Vagina (tissue), 2 donors: ENCODE measurements at regions not wholly inside any gene's neighbourhood (a gene's known extent, or its start where the extent isn't known, plus 50 kb on each side); places are given as distances from the start of the nearest gene placed in this dataset.
"Not testable (repeated sequence)": the region's sequence is repeated elsewhere in the genome, so short reads cannot be mapped to it uniquely, and the experiment has no call there.

Experiments
- DNase-seq, 2 donors: peaks; one replicate each; pipeline ENCODE4 v3.0.0-alpha.2; 2017; ENCODE audit errors: extremely low spot score in 2 of 2
- H3K27ac ChIP-seq: fragments of 200-600 bp; sonication (generic); one replicate; pipeline ENCODE4 v1.5.1; 2019
- H3K27me3 ChIP-seq: fragments of 200-600 bp; sonication (generic); one replicate; pipeline ENCODE4 v1.5.1; 2019
- H3K36me3 ChIP-seq, 2 donors: fragments of 200-600 bp; sonication (generic); one replicate each; pipeline ENCODE4 v1.5.1; 2017 to 2019
- H3K4me1 ChIP-seq: fragments of 200-600 bp; sonication (generic); one replicate; pipeline ENCODE4 v1.5.1; 2019
- H3K4me3 ChIP-seq, 2 donors: fragments of 200-600 bp; sonication (generic); 1 replicate in 1 of 2; 2 replicates in 1 of 2; pipeline ENCODE4 v1.5.1; 2016 to 2019
- H3K9me3 ChIP-seq: fragments of 200-600 bp; sonication (generic); one replicate; pipeline ENCODE4 v1.5.1; 2019
- CTCF ChIP-seq, 3 experiments: fragments of 450-650 bp in 2 of 3; fragments of 200-600 bp in 1 of 3; sonication (generic) in 1 of 3; IDR thresholded peaks; one replicate each; pipeline ENCODE4 v1.5.1; 2017 to 2019; ENCODE audit warnings: antibody characterized with exemption in 3 of 3, mild to moderate bottlenecking in 2 of 3, moderate library complexity in 2 of 3
- POLR2A ChIP-seq, 2 donors: fragments of 450-650 bp; IDR thresholded peaks; one replicate each; pipeline ENCODE4 v1.6.1; 2017; ENCODE audit warnings: antibody characterized with exemption in 2 of 2, mild to moderate bottlenecking in 2 of 2, moderate library complexity in 2 of 2
- POLR2AphosphoS5 ChIP-seq, 2 donors: sonication (generic); formaldehyde crosslinking; IDR thresholded peaks; one replicate each; pipeline ENCODE4 v1.9.0; 2017; ENCODE audit warnings: antibody characterized with exemption in 2 of 2, mild to moderate bottlenecking in 2 of 2, low read depth in 1 of 2; ENCODE audit not compliant: insufficient read depth in 1 of 2
- intact Hi-C: fragments of 100-400 bp; cut with DNase I; formaldehyde crosslinking; loops from one replicate; pipeline ENCODE4 v1.15.1; 2023

GRCh38 chr12:60227916-60228315, 632.1 kb downstream of the SLC16A7 start:
- intact Hi-C loops = no loop called here
- no peak for DNase-seq
- Histone ChIP-seq H3K4me1 (no peaks in the 10 kb centered on the region), H3K4me3 (no peak overlapping the region), H3K27me3 (no peaks in the 10 kb centered on the region), H3K9me3 (no peaks in the 10 kb centered on the region), H3K27ac (no peak overlapping the region), H3K36me3 (no peaks in the 10 kb centered on the region)
- TF ChIP-seq POLR2AphosphoS5 (IDR thresholded peaks at IDR 0.05; ENCODE audit: insufficient read depth in 1 of 2, low read depth in 1 of 2) = no peak
- no peak for TF ChIP-seq CTCF (IDR thresholded peaks at IDR 0.05)
- TF ChIP-seq POLR2A (IDR thresholded peaks at IDR 0.05) = no peak

GRCh38 chr12:60230056-60230455, 634.2 kb downstream of the SLC16A7 start:
- Histone ChIP-seq H3K27ac (no peak overlapping the region), H3K4me3 (no peak overlapping the region), H3K27me3 (no peaks in the 10 kb centered on the region), H3K36me3 (no peaks in the 10 kb centered on the region), H3K4me1 (no peaks in the 10 kb centered on the region), H3K9me3 (no peaks in the 10 kb centered on the region)
- TF ChIP-seq CTCF (IDR thresholded peaks at IDR 0.05) (no peak), POLR2A (IDR thresholded peaks at IDR 0.05) (no peak), POLR2AphosphoS5 (IDR thresholded peaks at IDR 0.05; ENCODE audit: insufficient read depth in 1 of 2, low read depth in 1 of 2) (no peak)
- intact Hi-C loops = no loop called here
- no peak for DNase-seq

GRCh38 chr12:60231303-60231702, 635.5 kb downstream of the SLC16A7 start:
- Histone ChIP-seq H3K36me3 (no peaks in the 10 kb centered on the region), H3K27me3 (no peaks in the 10 kb centered on the region), H3K4me3 (no peak overlapping the region), H3K4me1 (no peaks in the 10 kb centered on the region), H3K9me3 (no peaks in the 10 kb centered on the region), H3K27ac (no peak overlapping the region)
- no peak for DNase-seq
- no peak for TF ChIP-seq CTCF (IDR thresholded peaks at IDR 0.05)
- TF ChIP-seq POLR2AphosphoS5 (IDR thresholded peaks at IDR 0.05; ENCODE audit: insufficient read depth in 1 of 2, low read depth in 1 of 2) = no peak
- TF ChIP-seq POLR2A (IDR thresholded peaks at IDR 0.05) = no peak
- intact Hi-C loops = no loop called here

GRCh38 chr12:60231976-60232907, 636.4 kb downstream of the SLC16A7 start:
- no peaks in the 10 kb centered on the region for H3K9me3 ChIP-seq
- no peak overlapping the region for H3K4me3 ChIP-seq
- H3K4me1 ChIP-seq = no peaks in the 10 kb centered on the region
- no peak overlapping the region for H3K27ac ChIP-seq
- H3K27me3 ChIP-seq = no peaks in the 10 kb centered on the region
- H3K36me3 ChIP-seq = no peaks in the 10 kb centered on the region
- intact Hi-C loops = no loop called here
- DNase-seq = no peak
- TF ChIP-seq POLR2AphosphoS5 (IDR thresholded peaks at IDR 0.05; ENCODE audit: insufficient read depth in 1 of 2, low read depth in 1 of 2) = no peak
- TF ChIP-seq POLR2A (IDR thresholded peaks at IDR 0.05) = no peak
- no peak for TF ChIP-seq CTCF (IDR thresholded peaks at IDR 0.05)

- intact Hi-C loops, H3K9me3 ChIP-seq, H3K4me1 ChIP-seq, H3K36me3 ChIP-seq, H3K27ac ChIP-seq, H3K4me3 ChIP-seq, H3K27me3 ChIP-seq, DNase-seq: not testable (repeated sequence)
Measured at GRCh38 chr12:60234611-60235195, 638.9 kb downstream of the SLC16A7 start.
